SK-N-SH (cell line): ENCODE measurements at regions not wholly inside any gene's neighbourhood (a gene's known extent, or its start where the extent isn't known, plus 50 kb on each side); places are given as distances from the start of the nearest gene placed in this dataset.

ENCODE experiments used
- CTCF ChIA-PET: fragments of 300-600, 350-600 bp; formaldehyde crosslinking; extraction: SDS; loops from one replicate; lab custom pipeline; 2021; lab: Yijun Ruan, JAX
- POLR2A ChIA-PET: fragments of 350-600 bp; sonication (Branson Sonifier 250); formaldehyde crosslinking; extraction: SDS; loops from one replicate; lab custom pipeline; 2020; ENCODE audit warnings: antibody characterized with exemption, inconsistent platforms; lab: Yijun Ruan, JAX
- DNase-seq: peaks from one replicate; pipeline ENCODE4 v3.0.0; 2012
- H2AFZ ChIP-seq: fragments of 200-600 bp; sonication (generic); 2 replicates; pipeline ENCODE4 v1.8.1; 2016; ENCODE audit warnings: antibody characterized with exemption, mild to moderate bottlenecking, low read depth
- H3F3A ChIP-seq: fragments of 200-600 bp; sonication (generic); replicated peaks from 2 replicates; pipeline ENCODE3; 2016; ENCODE audit warnings: antibody characterized with exemption, mild to moderate bottlenecking; ENCODE audit not compliant: insufficient read depth
- H3K27ac ChIP-seq, 2 experiments: fragments of 200-500 bp in 1 of 2; fragments of 200-600 bp in 1 of 2; sonication (Bioruptor generic) in 1 of 2; sonication (generic), shearing (Covaris generic) in 1 of 2; 2 replicates each; pipeline versions ENCODE4 v1.5.1 to v1.6.1; 2014 to 2016; ENCODE audit warnings: low read depth in 2 of 2, inconsistent platforms in 1 of 2, low read length in 1 of 2, mild to moderate bottlenecking in 1 of 2, mixed read lengths in 1 of 2
- H3K27me3 ChIP-seq: fragments of 200-600 bp; sonication (generic), shearing (Covaris generic); 2 replicates; pipeline ENCODE4 v1.6.1; 2016; ENCODE audit warnings: mixed run types; ENCODE audit not compliant: insufficient read depth
- H3K36me3 ChIP-seq, 2 experiments: fragments of 200-500 bp in 1 of 2; fragments of 200-600 bp in 1 of 2; sonication (Bioruptor generic) in 1 of 2; sonication (generic) in 1 of 2; replicated peaks in 1 of 2; 2 replicates each; pipeline versions ENCODE3 to v1.5.1; 2014 to 2016; ENCODE audit warnings: low read length in 1 of 2, mild to moderate bottlenecking in 1 of 2; ENCODE audit not compliant: insufficient read depth in 2 of 2, control insufficient read depth in 1 of 2
- H3K4me1 ChIP-seq, 2 experiments: fragments of 200-500 bp in 1 of 2; fragments of 200-600 bp in 1 of 2; sonication (Bioruptor generic) in 1 of 2; sonication (generic), shearing (Covaris generic) in 1 of 2; 2 replicates each; pipeline versions ENCODE4 v1.5.1 to v1.6.1; 2014 to 2016; ENCODE audit warnings: low read depth in 1 of 2, low read length in 1 of 2, mixed run types in 1 of 2; ENCODE audit not compliant: insufficient read depth in 2 of 2, control insufficient read depth in 1 of 2
- H3K4me2 ChIP-seq: fragments of 200-600 bp; sonication (generic), shearing (Covaris generic); 2 replicates; pipeline ENCODE4 v1.6.1; 2017; ENCODE audit warnings: mixed run types
- H3K4me3 ChIP-seq, 2 experiments: fragments of 200-500 bp in 1 of 2; fragments of 200-600 bp in 1 of 2; sonication (Bioruptor generic) in 1 of 2; sonication (generic), shearing (Covaris generic) in 1 of 2; 2 replicates each; pipeline versions ENCODE4 v1.5.1 to v1.8.1; 2014 to 2016; ENCODE audit warnings: low read depth in 2 of 2, inconsistent platforms in 1 of 2, low read length in 1 of 2, mild to moderate bottlenecking in 1 of 2, mixed read lengths in 1 of 2, moderate library complexity in 1 of 2
- H3K79me2 ChIP-seq: fragments of 200-600 bp; sonication (generic); 2 replicates; pipeline ENCODE4 v1.8.1; 2017; ENCODE audit warnings: mild to moderate bottlenecking; ENCODE audit not compliant: insufficient read depth
- H3K9ac ChIP-seq: fragments of 200-600 bp; sonication (generic); 2 replicates; pipeline ENCODE4 v1.6.1; 2017; ENCODE audit warnings: mixed run types
- H3K9me2 ChIP-seq: fragments of 200-600 bp; sonication (generic); 2 replicates; pipeline ENCODE4 v1.6.1; 2017; ENCODE audit warnings: mixed run types
- H3K9me3 ChIP-seq: fragments of 200-600 bp; sonication (generic); 2 replicates; pipeline ENCODE4 v1.6.1; 2017; ENCODE audit warnings: mixed run types, mild to moderate bottlenecking, moderate library complexity
- H4K20me1 ChIP-seq: fragments of 200-600 bp; sonication (generic); 2 replicates; pipeline ENCODE4 v1.6.1; 2017; ENCODE audit warnings: mild to moderate bottlenecking, mixed run types; ENCODE audit not compliant: insufficient read depth
- CHD2 ChIP-seq: fragments of 150-350 bp; IDR thresholded peaks from 2 replicates; pipeline ENCODE4 v1.6.1; 2018; ENCODE audit warnings: low read length; ENCODE audit not compliant: partially characterized antibody
- CTCF ChIP-seq: fragments of 200-600 bp; sonication (generic); IDR thresholded peaks from 2 replicates; pipeline ENCODE4 v1.6.1; 2017; ENCODE audit warnings: antibody characterized with exemption, mild to moderate bottlenecking, moderate library complexity
- ELF1 ChIP-seq: IDR thresholded peaks from 2 replicates; pipeline ENCODE4 v1.4.0; 2012
- EZH2phosphoT487 ChIP-seq: fragments of 200-600 bp; sonication (generic); IDR thresholded peaks from 2 replicates; pipeline ENCODE4 v1.6.1; 2017; ENCODE audit warnings: low read depth, mixed run types, mild to moderate bottlenecking, antibody characterized with exemption, moderate library complexity, borderline replicate concordance
- FOSL2 ChIP-seq: IDR thresholded peaks from 2 replicates; pipeline ENCODE4 v1.4.0; 2012; ENCODE audit warnings: low read depth, mild to moderate bottlenecking, moderate library complexity, borderline replicate concordance
- FOXJ3 ChIP-seq: sonication (generic); formaldehyde crosslinking; IDR thresholded peaks from 2 replicates; pipeline ENCODE4 v1.5.1; 2020; ENCODE audit warnings: mild to moderate bottlenecking, missing genetic modification reagents
- FOXM1 ChIP-seq: IDR thresholded peaks from 2 replicates; pipeline ENCODE4 v1.4.0; 2012; ENCODE audit warnings: low read depth, mild to moderate bottlenecking
- GABPA ChIP-seq: IDR thresholded peaks from 2 replicates; pipeline ENCODE4 v1.4.0; 2012; ENCODE audit warnings: low read depth, mild to moderate bottlenecking
- GATA2 ChIP-seq: sonication (generic); formaldehyde crosslinking; IDR thresholded peaks from 2 replicates; pipeline ENCODE4 v1.5.0; 2020; ENCODE audit warnings: mild to moderate bottlenecking, missing genetic modification reagents
- IRF3 ChIP-seq: fragments of 150-350 bp; IDR thresholded peaks from 2 replicates; pipeline ENCODE4 v1.6.1; 2016; ENCODE audit warnings: mild to moderate bottlenecking, low read depth, low read length
- JUND ChIP-seq: IDR thresholded peaks from 2 replicates; pipeline ENCODE4 v1.4.0; 2012
- MAX ChIP-seq: IDR thresholded peaks from 2 replicates; pipeline ENCODE4 v1.4.0; 2012; ENCODE audit warnings: low read depth
- NRF1 ChIP-seq: IDR thresholded peaks from 2 replicates; pipeline ENCODE4 v1.6.1; 2012; ENCODE audit warnings: low read depth, mild to moderate bottlenecking, low read length
- RCOR1 ChIP-seq: fragments of 150-350 bp; IDR thresholded peaks from 2 replicates; pipeline ENCODE4 v1.6.1; 2017; ENCODE audit warnings: antibody characterized with exemption, low read length
- REST ChIP-seq: IDR thresholded peaks from 2 replicates; pipeline ENCODE4 v1.6.1; 2012; ENCODE audit warnings: mild to moderate bottlenecking, low read depth, low read length, moderate library complexity
- RFX5 ChIP-seq: IDR thresholded peaks from 2 replicates; pipeline ENCODE4 v1.6.1; 2012; ENCODE audit warnings: mild to moderate bottlenecking, improper control_type of control experiment, low read length
- TAF1 ChIP-seq: IDR thresholded peaks from 2 replicates; pipeline ENCODE4 v1.6.1; 2012; ENCODE audit warnings: low read depth, mild to moderate bottlenecking, low read length, moderate library complexity, borderline replicate concordance
- TEAD4 ChIP-seq: IDR thresholded peaks from 2 replicates; pipeline ENCODE4 v1.4.0; 2012; ENCODE audit warnings: mild to moderate bottlenecking, borderline replicate concordance; ENCODE audit not compliant: insufficient read depth
- USF1 ChIP-seq: IDR thresholded peaks from 2 replicates; pipeline ENCODE4 v1.4.0; 2012; ENCODE audit warnings: low read depth, borderline replicate concordance
- ZBTB33 ChIP-seq: IDR thresholded peaks from 2 replicates; pipeline ENCODE4 v1.4.0; 2012; ENCODE audit warnings: low read depth, borderline replicate concordance
- WGBS: methylation state at CpG from one replicate; pipeline ENCODE4 v1.1.6; 2017; ENCODE audit warnings: low lambda C conversion rate; 5-methylcytosine and 5-hydroxymethylcytosine counted together

GRCh38 chr2:146547236-146547635 lies 1297.6 kb upstream of the ACVR2A start:
- H3K4me3 ChIP-seq: no peak overlapping the region
- no peak for TF ChIP-seq CTCF
- TF ChIP-seq, all 33 proteins: peak for 0
- 23% methylated on average over 6 of the region's 6 CpGs for WGBS
- Histone ChIP-seq H3K27me3 (no peaks in the 10 kb centered on the region), H3K79me2 (no peaks in the 10 kb centered on the region), H2AFZ (no peak overlapping the region; the same call in 1 of the 2 replicates), H3K9me3 (no peaks in the 10 kb centered on the region), H3F3A (no peaks in the 10 kb centered on the region), H3K4me1 (no peaks in the 10 kb centered on the region), H3K36me3 (no peaks in the 10 kb centered on the region), H3K4me2 (no peak overlapping the region), H3K27ac (no peak overlapping the region), H3K9me2 (no peaks in the 10 kb centered on the region), H4K20me1 (no peaks in the 10 kb centered on the region), H3K9ac (no peak overlapping the region)
- ChIA-PET CTCF (no interaction called here), POLR2A (no interaction called here)
- DNase-seq: no peak

GRCh38 chr2:146544701-146545100 lies 1300.1 kb upstream of the ACVR2A start:
- POLR2A ChIA-PET: no interaction called here
- Histone ChIP-seq H4K20me1 (no peaks in the 10 kb centered on the region), H2AFZ (no peak overlapping the region), H3F3A (no peaks in the 10 kb centered on the region), H3K4me2 (no peak overlapping the region), H3K4me3 (no peak overlapping the region), H3K36me3 (no peaks in the 10 kb centered on the region), H3K27me3 (no peaks in the 10 kb centered on the region), H3K9me3 (no peaks in the 10 kb centered on the region), H3K9me2 (no peaks in the 10 kb centered on the region)
- DNase-seq: no peak
- CTCF ChIA-PET: no interaction called here
- TF ChIP-seq FOSL2 (no peak), RFX5 (no peak), REST (no peak), NRF1 (no peak), GABPA (no peak), FOXM1 (no peak), TEAD4 (no peak), ELF1 (no peak), FOXJ3 (CRISPR knock-in tag) (no peak), IRF3 (no peak), MAX (no peak), TAF1 (no peak), EZH2phosphoT487 (no peak), RCOR1 (no peak), CHD2 (no peak), GATA2 (CRISPR knock-in tag) (no peak), ZBTB33 (no peak), USF1 (no peak), JUND (no peak)
- TF ChIP-seq, all 33 proteins: peak for 0
- WGBS: 14% methylated on average over 5 of the region's 5 CpGs
- Histone ChIP-seq H3K9ac (no peak overlapping the region), H3K27ac (no peak overlapping the region), H3K79me2 (no peaks in the 10 kb centered on the region), H3K4me1 (no peaks in the 10 kb centered on the region)
